ENCODE measurements at regions not wholly inside any gene's neighbourhood (a gene's known extent, or its start where the extent isn't known, plus 50 kb on each side); places are given as distances from the start of the nearest gene placed in this dataset.

DNA sequence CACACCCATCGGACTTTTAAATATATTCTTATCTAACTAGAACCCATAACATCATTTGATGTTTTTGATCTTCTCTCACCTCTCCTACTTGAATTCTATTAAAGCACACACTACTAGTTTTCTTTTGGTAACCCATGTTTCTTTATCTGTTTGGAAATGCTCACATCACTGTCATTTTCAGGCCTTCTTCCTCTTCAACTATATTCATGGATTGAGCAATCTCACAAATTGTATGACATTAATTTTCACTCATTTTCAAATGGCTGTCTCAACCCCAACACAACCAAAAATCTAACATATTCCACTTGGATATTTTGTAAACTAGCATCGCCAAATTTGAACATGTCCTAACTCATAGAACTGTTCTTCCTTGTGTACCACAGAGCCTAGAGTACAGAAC, 488.0 kb upstream of the SEMA3A start:
- Histone ChIP-seq H3K79me2 (ENCODE audit: insufficient read depth, low read length) (no peaks in the 10 kb centered on the region), H3K36me3 (ENCODE audit: insufficient read depth, low read length) (no peaks in the 10 kb centered on the region), H3K27me3 (ENCODE audit: insufficient read depth, low read length, poor library complexity) (no peaks in the 10 kb centered on the region), H2AFZ (ENCODE audit: low read depth, low read length) (no peak overlapping the region), H3K27ac (ENCODE audit: low read length) (no peak overlapping the region), H3K9me3 (ENCODE audit: insufficient read depth, low read length, severe bottlenecking) (no peaks in the 10 kb centered on the region), H3K4me2 (ENCODE audit: insufficient read depth, low read length) (no peak overlapping the region), H3K4me3 (ENCODE audit: low read depth in 1 of 2, low read length in 2 of 2) (no peak overlapping the region), H4K20me1 (ENCODE audit: insufficient read depth, low read length) (no peaks in the 10 kb centered on the region), H3K9ac (ENCODE audit: low read depth, low read length) (no peak overlapping the region), H3K4me1 (ENCODE audit: insufficient read depth, low read length) (no peaks in the 10 kb centered on the region)
- TF ChIP-seq, protein P1, sequence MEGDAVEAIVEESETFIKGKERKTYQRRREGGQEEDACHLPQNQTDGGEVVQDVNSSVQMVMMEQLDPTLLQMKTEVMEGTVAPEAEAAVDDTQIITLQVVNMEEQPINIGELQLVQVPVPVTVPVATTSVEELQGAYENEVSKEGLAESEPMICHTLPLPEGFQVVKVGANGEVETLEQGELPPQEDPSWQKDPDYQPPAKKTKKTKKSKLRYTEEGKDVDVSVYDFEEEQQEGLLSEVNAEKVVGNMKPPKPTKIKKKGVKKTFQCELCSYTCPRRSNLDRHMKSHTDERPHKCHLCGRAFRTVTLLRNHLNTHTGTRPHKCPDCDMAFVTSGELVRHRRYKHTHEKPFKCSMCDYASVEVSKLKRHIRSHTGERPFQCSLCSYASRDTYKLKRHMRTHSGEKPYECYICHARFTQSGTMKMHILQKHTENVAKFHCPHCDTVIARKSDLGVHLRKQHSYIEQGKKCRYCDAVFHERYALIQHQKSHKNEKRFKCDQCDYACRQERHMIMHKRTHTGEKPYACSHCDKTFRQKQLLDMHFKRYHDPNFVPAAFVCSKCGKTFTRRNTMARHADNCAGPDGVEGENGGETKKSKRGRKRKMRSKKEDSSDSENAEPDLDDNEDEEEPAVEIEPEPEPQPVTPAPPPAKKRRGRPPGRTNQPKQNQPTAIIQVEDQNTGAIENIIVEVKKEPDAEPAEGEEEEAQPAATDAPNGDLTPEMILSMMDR (IDR thresholded peaks at IDR 0.05; ENCODE audit: borderline replicate concordance, extremely low read depth, low read length, poor library complexity, severe bottlenecking) = no peak
- TF ChIP-seq EZH2 (IDR thresholded peaks at IDR 0.05; ENCODE audit: borderline replicate concordance, low read depth, low read length, severe bottlenecking) = no peak
- no peak for ATAC-seq (ENCODE audit: insufficient read depth, low read depth)
- DNase-seq = no peak

DNA sequence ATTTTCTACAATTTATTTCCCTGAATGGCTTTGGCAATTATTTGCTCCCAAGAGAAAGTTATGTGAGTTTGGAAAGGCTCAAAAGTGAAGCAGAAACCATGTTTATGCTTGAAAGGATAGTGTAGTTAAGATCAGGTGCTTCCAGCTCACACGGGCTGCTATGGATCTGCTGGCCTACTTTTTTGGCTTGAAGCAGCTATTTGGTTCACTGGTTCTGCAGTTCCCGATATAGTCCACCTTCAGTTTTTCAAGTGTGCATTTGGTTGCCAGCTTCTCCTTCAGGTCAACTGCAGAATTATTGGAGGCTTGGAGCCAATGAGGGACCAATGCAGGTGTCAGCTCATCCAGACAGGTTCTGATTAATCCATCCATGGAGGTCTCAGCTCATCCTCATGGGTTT, 484.3 kb upstream of the SEMA3A start:
- TF ChIP-seq, protein P1 (IDR thresholded peaks at IDR 0.05; ENCODE audit: borderline replicate concordance, extremely low read depth, low read length, poor library complexity, severe bottlenecking) = no peak
- TF ChIP-seq EZH2 (IDR thresholded peaks at IDR 0.05; ENCODE audit: borderline replicate concordance, low read depth, low read length, severe bottlenecking) = no peak
- Histone ChIP-seq H3K4me3 (ENCODE audit: low read depth in 1 of 2, low read length in 2 of 2) (no peak overlapping the region), H2AFZ (ENCODE audit: low read depth, low read length) (no peak overlapping the region), H3K79me2 (ENCODE audit: insufficient read depth, low read length) (no peaks in the 10 kb centered on the region), H3K27me3 (ENCODE audit: insufficient read depth, low read length, poor library complexity) (no peaks in the 10 kb centered on the region), H4K20me1 (ENCODE audit: insufficient read depth, low read length) (no peaks in the 10 kb centered on the region), H3K4me2 (ENCODE audit: insufficient read depth, low read length) (no peak overlapping the region), H3K27ac (ENCODE audit: low read length) (no peak overlapping the region), H3K4me1 (ENCODE audit: insufficient read depth, low read length) (no peaks in the 10 kb centered on the region), H3K36me3 (ENCODE audit: insufficient read depth, low read length) (no peaks in the 10 kb centered on the region), H3K9ac (ENCODE audit: low read depth, low read length) (no peak overlapping the region), H3K9me3 (ENCODE audit: insufficient read depth, low read length, severe bottlenecking) (no peaks in the 10 kb centered on the region)
- ATAC-seq (ENCODE audit: insufficient read depth, low read depth) (no peak), DNase-seq (no peak)

DNA sequence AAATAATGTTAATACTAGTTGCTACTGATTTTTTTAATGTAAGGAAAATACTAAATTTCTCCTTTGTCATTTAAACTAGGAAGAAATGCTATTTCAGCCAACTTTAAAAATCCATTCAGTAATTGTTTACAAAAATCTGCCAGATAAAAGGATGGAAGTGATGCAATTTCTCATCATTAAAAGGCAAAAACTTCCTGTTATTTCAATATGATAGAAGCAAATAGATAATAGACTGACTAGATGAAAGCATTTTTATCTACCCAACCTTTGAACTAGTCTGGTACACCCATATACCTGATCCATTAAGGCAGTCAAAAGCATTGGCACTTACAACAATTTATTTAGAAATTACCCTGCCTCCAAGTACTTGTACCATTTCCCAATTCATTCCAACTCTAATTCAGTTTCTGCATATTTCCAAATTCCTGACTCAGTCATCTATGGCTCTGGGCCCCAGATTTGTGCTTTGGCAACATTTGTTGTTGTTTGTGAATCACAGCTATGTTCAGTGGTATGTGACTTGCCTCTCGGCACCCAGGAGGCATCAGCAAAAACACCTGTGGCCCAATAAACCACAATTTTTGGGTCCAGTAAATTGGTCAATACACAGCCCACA, 482.6 kb upstream of the SEMA3A start:
- DNase-seq = no peak
- Histone ChIP-seq H2AFZ (ENCODE audit: low read depth, low read length) (no peak overlapping the region), H3K36me3 (ENCODE audit: insufficient read depth, low read length) (no peaks in the 10 kb centered on the region), H3K4me1 (ENCODE audit: insufficient read depth, low read length) (no peaks in the 10 kb centered on the region), H3K4me3 (ENCODE audit: low read depth in 1 of 2, low read length in 2 of 2) (no peak overlapping the region), H3K79me2 (ENCODE audit: insufficient read depth, low read length) (no peaks in the 10 kb centered on the region), H4K20me1 (ENCODE audit: insufficient read depth, low read length) (no peaks in the 10 kb centered on the region), H3K9ac (ENCODE audit: low read depth, low read length) (no peak overlapping the region), H3K27ac (ENCODE audit: low read length) (no peak overlapping the region), H3K9me3 (ENCODE audit: insufficient read depth, low read length, severe bottlenecking) (no peaks in the 10 kb centered on the region), H3K27me3 (ENCODE audit: insufficient read depth, low read length, poor library complexity) (no peaks in the 10 kb centered on the region), H3K4me2 (ENCODE audit: insufficient read depth, low read length) (no peak overlapping the region)
- no peak for ATAC-seq (ENCODE audit: insufficient read depth, low read depth)
- TF ChIP-seq, protein P1 (IDR thresholded peaks at IDR 0.05; ENCODE audit: borderline replicate concordance, extremely low read depth, low read length, poor library complexity, severe bottlenecking) = no peak
- no peak for TF ChIP-seq EZH2 (IDR thresholded peaks at IDR 0.05; ENCODE audit: borderline replicate concordance, low read depth, low read length, severe bottlenecking)

Measured in DND-41 (cell line).